SK-N-SH (cell line): ENCODE measurements at regions not wholly inside any gene's neighbourhood (a gene's known extent, or its start where the extent isn't known, plus 50 kb on each side); places are given as distances from the start of the nearest gene placed in this dataset.

Source experiments
- CTCF ChIA-PET: fragments of 300-600, 350-600 bp; formaldehyde crosslinking; extraction: SDS; loops from one replicate; lab custom pipeline; 2021; lab: Yijun Ruan, JAX
- POLR2A ChIA-PET: fragments of 350-600 bp; sonication (Branson Sonifier 250); formaldehyde crosslinking; extraction: SDS; loops from one replicate; lab custom pipeline; 2020; ENCODE audit warnings: antibody characterized with exemption, inconsistent platforms; lab: Yijun Ruan, JAX
- DNase-seq: peaks from one replicate; pipeline ENCODE4 v3.0.0; 2012
- H2AFZ ChIP-seq: fragments of 200-600 bp; sonication (generic); 2 replicates; pipeline ENCODE4 v1.8.1; 2016; ENCODE audit warnings: antibody characterized with exemption, mild to moderate bottlenecking, low read depth
- H3F3A ChIP-seq: fragments of 200-600 bp; sonication (generic); replicated peaks from 2 replicates; pipeline ENCODE3; 2016; ENCODE audit warnings: antibody characterized with exemption, mild to moderate bottlenecking; ENCODE audit not compliant: insufficient read depth
- H3K27ac ChIP-seq, 2 experiments: fragments of 200-500 bp in 1 of 2; fragments of 200-600 bp in 1 of 2; sonication (Bioruptor generic) in 1 of 2; sonication (generic), shearing (Covaris generic) in 1 of 2; 2 replicates each; pipeline versions ENCODE4 v1.5.1 to v1.6.1; 2014 to 2016; ENCODE audit warnings: low read depth in 2 of 2, inconsistent platforms in 1 of 2, low read length in 1 of 2, mild to moderate bottlenecking in 1 of 2, mixed read lengths in 1 of 2
- H3K27me3 ChIP-seq: fragments of 200-600 bp; sonication (generic), shearing (Covaris generic); 2 replicates; pipeline ENCODE4 v1.6.1; 2016; ENCODE audit warnings: mixed run types; ENCODE audit not compliant: insufficient read depth
- H3K36me3 ChIP-seq, 2 experiments: fragments of 200-500 bp in 1 of 2; fragments of 200-600 bp in 1 of 2; sonication (Bioruptor generic) in 1 of 2; sonication (generic) in 1 of 2; replicated peaks in 1 of 2; 2 replicates each; pipeline versions ENCODE3 to v1.5.1; 2014 to 2016; ENCODE audit warnings: low read length in 1 of 2, mild to moderate bottlenecking in 1 of 2; ENCODE audit not compliant: insufficient read depth in 2 of 2, control insufficient read depth in 1 of 2
- H3K4me1 ChIP-seq, 2 experiments: fragments of 200-500 bp in 1 of 2; fragments of 200-600 bp in 1 of 2; sonication (Bioruptor generic) in 1 of 2; sonication (generic), shearing (Covaris generic) in 1 of 2; 2 replicates each; pipeline versions ENCODE4 v1.5.1 to v1.6.1; 2014 to 2016; ENCODE audit warnings: low read depth in 1 of 2, low read length in 1 of 2, mixed run types in 1 of 2; ENCODE audit not compliant: insufficient read depth in 2 of 2, control insufficient read depth in 1 of 2
- H3K4me2 ChIP-seq: fragments of 200-600 bp; sonication (generic), shearing (Covaris generic); 2 replicates; pipeline ENCODE4 v1.6.1; 2017; ENCODE audit warnings: mixed run types
- H3K4me3 ChIP-seq, 2 experiments: fragments of 200-500 bp in 1 of 2; fragments of 200-600 bp in 1 of 2; sonication (Bioruptor generic) in 1 of 2; sonication (generic), shearing (Covaris generic) in 1 of 2; 2 replicates each; pipeline versions ENCODE4 v1.5.1 to v1.8.1; 2014 to 2016; ENCODE audit warnings: low read depth in 2 of 2, inconsistent platforms in 1 of 2, low read length in 1 of 2, mild to moderate bottlenecking in 1 of 2, mixed read lengths in 1 of 2, moderate library complexity in 1 of 2
- H3K79me2 ChIP-seq: fragments of 200-600 bp; sonication (generic); 2 replicates; pipeline ENCODE4 v1.8.1; 2017; ENCODE audit warnings: mild to moderate bottlenecking; ENCODE audit not compliant: insufficient read depth
- H3K9ac ChIP-seq: fragments of 200-600 bp; sonication (generic); 2 replicates; pipeline ENCODE4 v1.6.1; 2017; ENCODE audit warnings: mixed run types
- H3K9me2 ChIP-seq: fragments of 200-600 bp; sonication (generic); 2 replicates; pipeline ENCODE4 v1.6.1; 2017; ENCODE audit warnings: mixed run types
- H3K9me3 ChIP-seq: fragments of 200-600 bp; sonication (generic); 2 replicates; pipeline ENCODE4 v1.6.1; 2017; ENCODE audit warnings: mixed run types, mild to moderate bottlenecking, moderate library complexity
- H4K20me1 ChIP-seq: fragments of 200-600 bp; sonication (generic); 2 replicates; pipeline ENCODE4 v1.6.1; 2017; ENCODE audit warnings: mild to moderate bottlenecking, mixed run types; ENCODE audit not compliant: insufficient read depth
- ELF1 ChIP-seq: IDR thresholded peaks from 2 replicates; pipeline ENCODE4 v1.4.0; 2012
- EP300 ChIP-seq, 2 experiments: IDR thresholded peaks; 2 replicates each; pipeline versions ENCODE4 v1.4.0 to v1.6.1; 2012; ENCODE audit warnings: borderline replicate concordance in 1 of 2, low read depth in 1 of 2, low read length in 1 of 2
- EZH2phosphoT487 ChIP-seq: fragments of 200-600 bp; sonication (generic); IDR thresholded peaks from 2 replicates; pipeline ENCODE4 v1.6.1; 2017; ENCODE audit warnings: low read depth, mixed run types, mild to moderate bottlenecking, antibody characterized with exemption, moderate library complexity, borderline replicate concordance
- FOXJ3 ChIP-seq: sonication (generic); formaldehyde crosslinking; IDR thresholded peaks from 2 replicates; pipeline ENCODE4 v1.5.1; 2020; ENCODE audit warnings: mild to moderate bottlenecking, missing genetic modification reagents
- IRF3 ChIP-seq: fragments of 150-350 bp; IDR thresholded peaks from 2 replicates; pipeline ENCODE4 v1.6.1; 2016; ENCODE audit warnings: mild to moderate bottlenecking, low read depth, low read length
- JUND ChIP-seq: IDR thresholded peaks from 2 replicates; pipeline ENCODE4 v1.4.0; 2012
- MEF2A ChIP-seq: IDR thresholded peaks from 2 replicates; pipeline ENCODE4 v1.4.0; 2012; ENCODE audit warnings: low read depth, borderline replicate concordance
- MXI1 ChIP-seq: IDR thresholded peaks from 2 replicates; pipeline ENCODE4 v1.6.1; 2012; ENCODE audit warnings: mild to moderate bottlenecking, low read depth, low read length, improper control_type of control experiment
- NFIC ChIP-seq: IDR thresholded peaks from 2 replicates; pipeline ENCODE4 v1.4.0; 2012; ENCODE audit warnings: borderline replicate concordance
- NRF1 ChIP-seq: IDR thresholded peaks from 2 replicates; pipeline ENCODE4 v1.6.1; 2012; ENCODE audit warnings: low read depth, mild to moderate bottlenecking, low read length
- POLR2AphosphoS5 ChIP-seq: IDR thresholded peaks from 2 replicates; pipeline ENCODE4 v1.6.1; 2012; ENCODE audit warnings: low read depth, low read length
- RAD21 ChIP-seq: IDR thresholded peaks from 2 replicates; pipeline ENCODE4 v1.6.1; 2012; ENCODE audit warnings: mild to moderate bottlenecking, low read length
- RCOR1 ChIP-seq: fragments of 150-350 bp; IDR thresholded peaks from 2 replicates; pipeline ENCODE4 v1.6.1; 2017; ENCODE audit warnings: antibody characterized with exemption, low read length
- RFX5 ChIP-seq: IDR thresholded peaks from 2 replicates; pipeline ENCODE4 v1.6.1; 2012; ENCODE audit warnings: mild to moderate bottlenecking, improper control_type of control experiment, low read length
- USF1 ChIP-seq: IDR thresholded peaks from 2 replicates; pipeline ENCODE4 v1.4.0; 2012; ENCODE audit warnings: low read depth, borderline replicate concordance
- YY1 ChIP-seq: IDR thresholded peaks from 2 replicates; pipeline ENCODE4 v1.4.0; 2012; ENCODE audit warnings: low read depth, mild to moderate bottlenecking
- WGBS: methylation state at CpG from one replicate; pipeline ENCODE4 v1.1.6; 2017; ENCODE audit warnings: low lambda C conversion rate; 5-methylcytosine and 5-hydroxymethylcytosine counted together
- TF ChIP-seq, protein P1 (sequence below): IDR thresholded peaks from 2 replicates; pipeline ENCODE4 v1.6.1; 2012; ENCODE audit warnings: mild to moderate bottlenecking, low read depth, low read length, moderate library complexity
- TF ChIP-seq, protein P2 (sequence below): IDR thresholded peaks from 2 replicates; pipeline ENCODE4 v1.4.0; 2012; ENCODE audit warnings: low read depth, borderline replicate concordance
- TF ChIP-seq, protein P3 (sequence below): IDR thresholded peaks from 2 replicates; pipeline ENCODE4; 2012

DNA sequence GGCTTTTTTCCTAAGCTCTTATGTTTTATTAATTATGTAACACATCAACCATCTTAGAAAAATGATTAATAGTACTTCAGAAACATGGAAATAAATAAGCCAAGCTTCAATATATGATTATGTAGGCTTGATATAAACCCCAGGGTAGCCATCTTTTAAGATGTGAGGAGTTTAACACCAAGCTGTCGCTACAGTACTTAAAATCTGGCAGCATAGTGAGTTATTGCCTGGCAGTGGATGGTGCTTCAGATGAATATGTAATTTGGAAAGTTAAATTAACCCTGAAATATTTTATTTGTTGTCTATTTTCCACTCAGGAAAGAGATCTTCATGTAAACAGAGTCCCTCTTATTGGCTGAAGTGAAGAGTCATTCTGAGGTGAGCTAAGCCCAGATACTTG, 339.0 kb upstream of the ZFP64 start:
- H3K9me3 ChIP-seq = no peaks in the 10 kb centered on the region

GRCh38 chr20:52529826-52530225, 338.2 kb upstream of the ZFP64 start:
- WGBS = 53% methylated on average over 7 of the region's 7 CpGs
- POLR2A ChIA-PET = no interaction called here
- no peaks in the 10 kb centered on the region for H3F3A ChIP-seq
- DNase-seq = no peak
- CTCF ChIA-PET = interaction anchor here (1.2 kb wide), 1 partner anchor 11 kb away, joined by 3 read pairs; no protein-coding TSS in a partner anchor
- H3K27me3 ChIP-seq = no peaks in the 10 kb centered on the region
- H3K4me3 ChIP-seq = no peak overlapping the region
- H3K9me3 ChIP-seq = no peaks in the 10 kb centered on the region
- H3K4me1 ChIP-seq = no peaks in the 10 kb centered on the region
- H3K9ac ChIP-seq = no peak overlapping the region
- no peaks in the 10 kb centered on the region for H4K20me1 ChIP-seq
- H2AFZ ChIP-seq = no peak overlapping the region
- H3K4me2 ChIP-seq = no peak overlapping the region
- H3K79me2 ChIP-seq = no peaks in the 10 kb centered on the region
- no peak overlapping the region for H3K27ac ChIP-seq
- no peaks in the 10 kb centered on the region for H3K9me2 ChIP-seq
- no peaks in the 10 kb centered on the region for H3K36me3 ChIP-seq
- TF ChIP-seq USF1 (no peak), EZH2phosphoT487 (no peak), POLR2AphosphoS5 (no peak), IRF3 (no peak), EP300 (IDR thresholded peaks at IDR 0.05; ENCODE audit: borderline replicate concordance in 1 of 2, low read depth in 1 of 2, low read length in 1 of 2) (no peak), JUND (no peak), RAD21 (no peak), YY1 (no peak), RFX5 (no peak), ELF1 (no peak)
- TF ChIP-seq, protein P1, sequence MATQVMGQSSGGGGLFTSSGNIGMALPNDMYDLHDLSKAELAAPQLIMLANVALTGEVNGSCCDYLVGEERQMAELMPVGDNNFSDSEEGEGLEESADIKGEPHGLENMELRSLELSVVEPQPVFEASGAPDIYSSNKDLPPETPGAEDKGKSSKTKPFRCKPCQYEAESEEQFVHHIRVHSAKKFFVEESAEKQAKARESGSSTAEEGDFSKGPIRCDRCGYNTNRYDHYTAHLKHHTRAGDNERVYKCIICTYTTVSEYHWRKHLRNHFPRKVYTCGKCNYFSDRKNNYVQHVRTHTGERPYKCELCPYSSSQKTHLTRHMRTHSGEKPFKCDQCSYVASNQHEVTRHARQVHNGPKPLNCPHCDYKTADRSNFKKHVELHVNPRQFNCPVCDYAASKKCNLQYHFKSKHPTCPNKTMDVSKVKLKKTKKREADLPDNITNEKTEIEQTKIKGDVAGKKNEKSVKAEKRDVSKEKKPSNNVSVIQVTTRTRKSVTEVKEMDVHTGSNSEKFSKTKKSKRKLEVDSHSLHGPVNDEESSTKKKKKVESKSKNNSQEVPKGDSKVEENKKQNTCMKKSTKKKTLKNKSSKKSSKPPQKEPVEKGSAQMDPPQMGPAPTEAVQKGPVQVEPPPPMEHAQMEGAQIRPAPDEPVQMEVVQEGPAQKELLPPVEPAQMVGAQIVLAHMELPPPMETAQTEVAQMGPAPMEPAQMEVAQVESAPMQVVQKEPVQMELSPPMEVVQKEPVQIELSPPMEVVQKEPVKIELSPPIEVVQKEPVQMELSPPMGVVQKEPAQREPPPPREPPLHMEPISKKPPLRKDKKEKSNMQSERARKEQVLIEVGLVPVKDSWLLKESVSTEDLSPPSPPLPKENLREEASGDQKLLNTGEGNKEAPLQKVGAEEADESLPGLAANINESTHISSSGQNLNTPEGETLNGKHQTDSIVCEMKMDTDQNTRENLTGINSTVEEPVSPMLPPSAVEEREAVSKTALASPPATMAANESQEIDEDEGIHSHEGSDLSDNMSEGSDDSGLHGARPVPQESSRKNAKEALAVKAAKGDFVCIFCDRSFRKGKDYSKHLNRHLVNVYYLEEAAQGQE = no peak
- TF ChIP-seq, protein P2, sequence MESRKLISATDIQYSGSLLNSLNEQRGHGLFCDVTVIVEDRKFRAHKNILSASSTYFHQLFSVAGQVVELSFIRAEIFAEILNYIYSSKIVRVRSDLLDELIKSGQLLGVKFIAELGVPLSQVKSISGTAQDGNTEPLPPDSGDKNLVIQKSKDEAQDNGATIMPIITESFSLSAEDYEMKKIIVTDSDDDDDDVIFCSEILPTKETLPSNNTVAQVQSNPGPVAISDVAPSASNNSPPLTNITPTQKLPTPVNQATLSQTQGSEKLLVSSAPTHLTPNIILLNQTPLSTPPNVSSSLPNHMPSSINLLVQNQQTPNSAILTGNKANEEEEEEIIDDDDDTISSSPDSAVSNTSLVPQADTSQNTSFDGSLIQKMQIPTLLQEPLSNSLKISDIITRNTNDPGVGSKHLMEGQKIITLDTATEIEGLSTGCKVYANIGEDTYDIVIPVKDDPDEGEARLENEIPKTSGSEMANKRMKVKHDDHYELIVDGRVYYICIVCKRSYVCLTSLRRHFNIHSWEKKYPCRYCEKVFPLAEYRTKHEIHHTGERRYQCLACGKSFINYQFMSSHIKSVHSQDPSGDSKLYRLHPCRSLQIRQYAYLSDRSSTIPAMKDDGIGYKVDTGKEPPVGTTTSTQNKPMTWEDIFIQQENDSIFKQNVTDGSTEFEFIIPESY = no peak

More for the DNA sequence above, 339.0 kb upstream of the ZFP64 start:
- Histone ChIP-seq H3K4me3 (no peak overlapping the region), H3K27ac (no peak overlapping the region), H3K4me2 (no peak overlapping the region), H3K36me3 (no peaks in the 10 kb centered on the region), H3K9me2 (no peaks in the 10 kb centered on the region), H3F3A (no peaks in the 10 kb centered on the region), H4K20me1 (no peaks in the 10 kb centered on the region), H3K27me3 (no peaks in the 10 kb centered on the region), H3K9ac (no peak overlapping the region), H2AFZ (no peak overlapping the region), H3K4me1 (no peaks in the 10 kb centered on the region), H3K79me2 (no peaks in the 10 kb centered on the region)
- TF ChIP-seq NRF1 (no peak), MEF2A (no peak), IRF3 (no peak), FOXJ3 (CRISPR knock-in tag) (no peak), MXI1 (no peak), NFIC (no peak), RCOR1 (no peak)
- TF ChIP-seq, protein P3, sequence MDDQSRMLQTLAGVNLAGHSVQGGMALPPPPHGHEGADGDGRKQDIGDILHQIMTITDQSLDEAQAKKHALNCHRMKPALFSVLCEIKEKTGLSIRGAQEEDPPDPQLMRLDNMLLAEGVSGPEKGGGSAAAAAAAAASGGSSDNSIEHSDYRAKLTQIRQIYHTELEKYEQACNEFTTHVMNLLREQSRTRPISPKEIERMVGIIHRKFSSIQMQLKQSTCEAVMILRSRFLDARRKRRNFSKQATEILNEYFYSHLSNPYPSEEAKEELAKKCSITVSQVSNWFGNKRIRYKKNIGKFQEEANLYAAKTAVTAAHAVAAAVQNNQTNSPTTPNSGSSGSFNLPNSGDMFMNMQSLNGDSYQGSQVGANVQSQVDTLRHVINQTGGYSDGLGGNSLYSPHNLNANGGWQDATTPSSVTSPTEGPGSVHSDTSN = no peak
- DNase-seq = no peak
- 0% methylated on average over 1 of the region's 1 CpG for WGBS
- ChIA-PET CTCF (interaction anchor here (1.2 kb wide), 1 partner anchor 10 kb away, joined by 3 read pairs; no protein-coding TSS in a partner anchor), POLR2A (no interaction called here)
